Vagina (tissue), 2 donors: ENCODE measurements at regions not wholly inside any gene's neighbourhood (a gene's known extent, or its start where the extent isn't known, plus 50 kb on each side); places are given as distances from the start of the nearest gene placed in this dataset.

Experiments used
- POLR2A ChIP-seq, 2 donors: fragments of 450-650 bp; IDR thresholded peaks; one replicate each; pipeline ENCODE4 v1.6.1; 2017; ENCODE audit warnings: antibody characterized with exemption in 2 of 2, mild to moderate bottlenecking in 2 of 2, moderate library complexity in 2 of 2
- POLR2AphosphoS5 ChIP-seq, 2 donors: sonication (generic); formaldehyde crosslinking; IDR thresholded peaks; one replicate each; pipeline ENCODE4 v1.9.0; 2017; ENCODE audit warnings: antibody characterized with exemption in 2 of 2, mild to moderate bottlenecking in 2 of 2, low read depth in 1 of 2; ENCODE audit not compliant: insufficient read depth in 1 of 2
- TF ChIP-seq, protein P1 (sequence below), 3 experiments: fragments of 450-650 bp in 2 of 3; fragments of 200-600 bp in 1 of 3; sonication (generic) in 1 of 3; IDR thresholded peaks; one replicate each; pipeline ENCODE4 v1.5.1; 2017 to 2019; ENCODE audit warnings: antibody characterized with exemption in 3 of 3, mild to moderate bottlenecking in 2 of 3, moderate library complexity in 2 of 3

GRCh38 chr10:43754569-43755260, 106.0 kb upstream of the ZNF32 start:
- TF ChIP-seq, protein P1, sequence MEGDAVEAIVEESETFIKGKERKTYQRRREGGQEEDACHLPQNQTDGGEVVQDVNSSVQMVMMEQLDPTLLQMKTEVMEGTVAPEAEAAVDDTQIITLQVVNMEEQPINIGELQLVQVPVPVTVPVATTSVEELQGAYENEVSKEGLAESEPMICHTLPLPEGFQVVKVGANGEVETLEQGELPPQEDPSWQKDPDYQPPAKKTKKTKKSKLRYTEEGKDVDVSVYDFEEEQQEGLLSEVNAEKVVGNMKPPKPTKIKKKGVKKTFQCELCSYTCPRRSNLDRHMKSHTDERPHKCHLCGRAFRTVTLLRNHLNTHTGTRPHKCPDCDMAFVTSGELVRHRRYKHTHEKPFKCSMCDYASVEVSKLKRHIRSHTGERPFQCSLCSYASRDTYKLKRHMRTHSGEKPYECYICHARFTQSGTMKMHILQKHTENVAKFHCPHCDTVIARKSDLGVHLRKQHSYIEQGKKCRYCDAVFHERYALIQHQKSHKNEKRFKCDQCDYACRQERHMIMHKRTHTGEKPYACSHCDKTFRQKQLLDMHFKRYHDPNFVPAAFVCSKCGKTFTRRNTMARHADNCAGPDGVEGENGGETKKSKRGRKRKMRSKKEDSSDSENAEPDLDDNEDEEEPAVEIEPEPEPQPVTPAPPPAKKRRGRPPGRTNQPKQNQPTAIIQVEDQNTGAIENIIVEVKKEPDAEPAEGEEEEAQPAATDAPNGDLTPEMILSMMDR (IDR thresholded peaks at IDR 0.05): no peak
- no peak for TF ChIP-seq POLR2A (IDR thresholded peaks at IDR 0.05)
- no peak for TF ChIP-seq POLR2AphosphoS5 (IDR thresholded peaks at IDR 0.05; ENCODE audit: insufficient read depth in 1 of 2, low read depth in 1 of 2)
